ENCODE measurements at regions not wholly inside any gene's neighbourhood (a gene's known extent, or its start where the extent isn't known, plus 50 kb on each side); places are given as distances from the start of the nearest gene placed in this dataset.

- ChIA-PET POLR2A (no interaction called here), CTCF (no interaction called here)
- Histone ChIP-seq H3K4me3 (ENCODE audit: low read depth, low read length) (no peak overlapping the region), H3K36me3 (ENCODE audit: control insufficient read depth in 2 of 2, insufficient read depth in 1 of 2, low read length in 2 of 2) (no peaks in the 10 kb centered on the region), H3K27ac (ENCODE audit: extremely low read depth, low read depth, low read length) (no peak overlapping the region), H3K4me1 (ENCODE audit: control insufficient read depth, insufficient read depth, low read length) (no peaks in the 10 kb centered on the region), H3K9me3 (ENCODE audit: control insufficient read depth, insufficient read depth, low read depth, low read length) (no peaks in the 10 kb centered on the region)
- TF ChIP-seq ZNF221 (tag by site-specific recombination; IDR thresholded peaks at IDR 0.05; ENCODE audit: borderline replicate concordance) (no peak), HIC1 (tag by site-specific recombination; IDR thresholded peaks at IDR 0.05) (no peak), ZNF513 (tag by site-specific recombination; IDR thresholded peaks at IDR 0.05) (no peak), ZBTB44 (tag by site-specific recombination; IDR thresholded peaks at IDR 0.05) (no peak), EGR2 (tag by site-specific recombination; IDR thresholded peaks at IDR 0.05; ENCODE audit: low read depth) (no peak), SETDB1 (IDR thresholded peaks at IDR 0.05; ENCODE audit: insufficient read length, low read length) (no peak)
Observed at GRCh38 chr13:50459658-50460057, 383.8 kb downstream of the DLEU7 start.

- ChIA-PET CTCF (no interaction called here), POLR2A (interaction anchor here (0.5 kb wide), 1 partner anchor 524 kb away, joined by 3 read pairs; the partner anchor contains the start of gene SPRYD7)
- Histone ChIP-seq H3K4me3 (ENCODE audit: low read depth, low read length) (no peak overlapping the region), H3K36me3 (ENCODE audit: control insufficient read depth in 2 of 2, insufficient read depth in 1 of 2, low read length in 2 of 2) (no peaks in the 10 kb centered on the region), H3K27ac (ENCODE audit: extremely low read depth, low read depth, low read length) (no peak overlapping the region), H3K9me3 (ENCODE audit: control insufficient read depth, insufficient read depth, low read depth, low read length) (no peaks in the 10 kb centered on the region), H3K4me1 (ENCODE audit: control insufficient read depth, insufficient read depth, low read length) (no peaks in the 10 kb centered on the region)
- TF ChIP-seq ZFP37 (tag by site-specific recombination; IDR thresholded peaks at IDR 0.05) (no peak), ZNF837 (tag by site-specific recombination; IDR thresholded peaks at IDR 0.05) (no peak), ZNF169 (tag by site-specific recombination; IDR thresholded peaks at IDR 0.05) (no peak), FEZF1 (tag by site-specific recombination; IDR thresholded peaks at IDR 0.05) (no peak), ZBTB26 (tag by site-specific recombination; optimal IDR thresholded peaks at IDR 0.05) (no peak), ZNF610 (tag by site-specific recombination; IDR thresholded peaks at IDR 0.05; ENCODE audit: borderline replicate concordance) (no peak), ZSCAN16 (tag by site-specific recombination; IDR thresholded peaks at IDR 0.05) (no peak), ZNF561 (tag by site-specific recombination; IDR thresholded peaks at IDR 0.05; ENCODE audit: borderline replicate concordance) (no peak)
Observed at GRCh38 chr13:50460358-50460757, 383.1 kb downstream of the DLEU7 start.

GRCh38 chr13:50461189-50461588 is 382.3 kb downstream of the DLEU7 start:
- ChIA-PET POLR2A (interaction anchor here (0.5 to 0.6 kb wide), 2 partner anchors 14 to 481 kb away, joined by 4 read pairs; no protein-coding TSS in a partner anchor), CTCF (no interaction called here)
- no peaks in the 10 kb centered on the region for H3K4me1 ChIP-seq (ENCODE audit: control insufficient read depth, insufficient read depth, low read length)
- H3K9me3 ChIP-seq (ENCODE audit: control insufficient read depth, insufficient read depth, low read depth, low read length), result no peaks in the 10 kb centered on the region
- no peak overlapping the region for H3K27ac ChIP-seq (ENCODE audit: extremely low read depth, low read depth, low read length)
- TF ChIP-seq SCRT1 (tag by site-specific recombination; IDR thresholded peaks at IDR 0.05; ENCODE audit: borderline replicate concordance), result peak; percentile 78
- TF ChIP-seq ZNF664 (tag by site-specific recombination; IDR thresholded peaks at IDR 0.05), result no peak
- peak; percentile 88 for TF ChIP-seq SCRT2 (tag by site-specific recombination; IDR thresholded peaks at IDR 0.05)
- 0 out of 2 replicates have a peak, but pooled peaks have one; percentile 27 for TF ChIP-seq PRDM6 (tag by site-specific recombination; IDR thresholded peaks at IDR 0.05)
- no peak overlapping the region for H3K4me3 ChIP-seq (ENCODE audit: low read depth, low read length)
- H3K36me3 ChIP-seq (ENCODE audit: control insufficient read depth in 2 of 2, insufficient read depth in 1 of 2, low read length in 2 of 2), result no peaks in the 10 kb centered on the region

Measured in HEK293 (cell line).